ENCODE measurements at regions not wholly inside any gene's neighbourhood (a gene's known extent, or its start where the extent isn't known, plus 50 kb on each side); places are given as distances from the start of the nearest gene placed in this dataset.

- Histone ChIP-seq H3K27ac (ENCODE audit: insufficient read depth, low read length) (no peak overlapping the region), H2BK5ac (ENCODE audit: low read depth, low read length, poor library complexity, severe bottlenecking) (peak overlapping the region; percentile 36), H2AFZ (replicated peaks; ENCODE audit: low read length, poor library complexity) (no peak overlapping the region), H2BK120ac (ENCODE audit: low read depth, low read length) (no peak overlapping the region), H4K20me1 (ENCODE audit: insufficient read depth, low read length) (peaks cover 6% of the 10 kb centered on the region; the same call in 1 of the 2 replicates), H3K79me1 (ENCODE audit: low read depth in 1 of 2, low read length in 2 of 2) (0 out of 4 replicates have a peak, but pooled peaks cover 0 to 3% of the 10 kb centered on the region in 2 experiments), H2BK15ac (ENCODE audit: low read depth, low read length) (no peak overlapping the region), H4K5ac (ENCODE audit: low read depth, low read length) (no peak overlapping the region), H4K91ac (ENCODE audit: insufficient read depth, low read depth, low read length) (no peak overlapping the region), H3K27me3 (ENCODE audit: control insufficient read depth, insufficient read depth, low read length) (no peaks in the 10 kb centered on the region), H3K23ac (ENCODE audit: low read depth, low read length) (no peak overlapping the region), H3K9ac (ENCODE audit: low read depth, low read length) (no peak overlapping the region), H3K9me3 (ENCODE audit: control insufficient read depth, insufficient read depth, low read length) (no peaks in the 10 kb centered on the region), H3K9me1 (ENCODE audit: insufficient read depth, low read length) (no peaks in the 10 kb centered on the region), H2AK5ac (ENCODE audit: low read depth, low read length) (no peak overlapping the region), H3K18ac (ENCODE audit: low read depth, low read length) (no peak overlapping the region), H2AK9ac (replicated peaks; ENCODE audit: low read depth, low read length, poor library complexity) (no peak overlapping the region), H4K8ac (ENCODE audit: low read depth in 2 of 2, low read length in 2 of 2) (no peak overlapping the region), H3K56ac (ENCODE audit: extremely low read depth, insufficient read depth, low read length) (no peak overlapping the region), H3K14ac (replicated peaks; ENCODE audit: low read depth, low read length) (no peak overlapping the region), H3K36me3 (ENCODE audit: control insufficient read depth, insufficient read depth, low read length) (peaks cover 5% of the 10 kb centered on the region), H3K4me2 (ENCODE audit: low read depth, low read length) (no peak overlapping the region), H2BK20ac (ENCODE audit: low read depth, low read length) (no peak overlapping the region), H3K4me3 (ENCODE audit: insufficient read depth, low read depth, low read length) (no peak overlapping the region), H3K4me1 (ENCODE audit: control insufficient read depth, insufficient read depth, low read length) (peaks cover 2% of the 10 kb centered on the region; the same call in 1 of the 2 replicates), H3K4ac (ENCODE audit: low read depth, low read length) (no peak overlapping the region)
- intact Hi-C loops (cut with micrococcal nuclease) (loop anchor here (1.0 to 5.0 kb wide), 3 partner anchors 197 to 369 kb away; no protein-coding TSS in a partner anchor), dilution Hi-C loops (cut with HindIII; ENCODE audit: low sequenced_read_pairs, unreplicated experiment) (no loop called here), in situ Hi-C loops (cut with MboI; ENCODE audit: low sequenced_read_pairs) (loop anchor here (5.0 kb wide), 1 partner anchor 194 kb away; no protein-coding TSS in a partner anchor)
- no TSS peak for BruUV-seq (replicated peaks)
- DNase-seq: peak; percentile 81
- TF ChIP-seq MAZ (IDR thresholded peaks at IDR 0.05; ENCODE audit: borderline replicate concordance, low read depth, low read length) (no peak), RAD21 (IDR thresholded peaks at IDR 0.05; ENCODE audit: low read length) (peak; percentile 88), CTCF (conservative IDR thresholded peaks at IDR 0.05; ENCODE audit: low read depth, low read length) (peak; percentile 87), SMC3 (IDR thresholded peaks at IDR 0.05; ENCODE audit: low read depth, low read length) (peak; percentile 66), POLR2A (IDR thresholded peaks at IDR 0.05; ENCODE audit: low read depth, low read length) (peak; percentile 40; the same call in 1 of the 2 replicates)
- TF ChIP-seq, protein P1, sequence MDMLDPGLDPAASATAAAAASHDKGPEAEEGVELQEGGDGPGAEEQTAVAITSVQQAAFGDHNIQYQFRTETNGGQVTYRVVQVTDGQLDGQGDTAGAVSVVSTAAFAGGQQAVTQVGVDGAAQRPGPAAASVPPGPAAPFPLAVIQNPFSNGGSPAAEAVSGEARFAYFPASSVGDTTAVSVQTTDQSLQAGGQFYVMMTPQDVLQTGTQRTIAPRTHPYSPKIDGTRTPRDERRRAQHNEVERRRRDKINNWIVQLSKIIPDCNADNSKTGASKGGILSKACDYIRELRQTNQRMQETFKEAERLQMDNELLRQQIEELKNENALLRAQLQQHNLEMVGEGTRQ (IDR thresholded peaks at IDR 0.05; ENCODE audit: low read depth, low read length): no peak
- ATAC-seq (ENCODE audit: low read depth): peak; percentile 90
- ChIA-PET CTCF (interaction anchor here (0.8 to 1.2 kb wide), 5 partner anchors 11 to 196 kb away, joined by 4 to 8 read pairs (median 4); no protein-coding TSS in a partner anchor), POLR2A (ENCODE audit: unreplicated experiment) (no interaction called here)
- no CpG with 5 or more reads among the region's 2 CpGs for WGBS, 2 experiments (ENCODE audit: extremely low coverage in 2 of 2, insufficient read length in 1 of 2)
These were observed 105.5 kb downstream of the SEPTIN7 start for GRCh38 chr7:35906191-35906908.
